WTC11 (cell line): ENCODE measurements at regions not wholly inside any gene's neighbourhood (a gene's known extent, or its start where the extent isn't known, plus 50 kb on each side); places are given as distances from the start of the nearest gene placed in this dataset.

Experiments
- ATAC-seq: fragments of 200-7000 bp; cut with Tn5 transposase; 2 replicates; pipeline ENCODE4 v1.10.0; 2021; ENCODE audit warnings: mild to moderate bottlenecking, moderate library complexity
- CTCF ChIA-PET: fragments of 300-600 bp; sonication (Branson Sonifier 250); formaldehyde crosslinking; loops from one replicate; lab custom pipeline; 2021; ENCODE audit warnings: antibody characterized with exemption; lab: Charles Lee
- POLR2A ChIA-PET: fragments of 350-600 bp; sonication (Branson Sonifier 250); formaldehyde crosslinking; loops from one replicate; lab custom pipeline; 2021; ENCODE audit warnings: antibody characterized with exemption; lab: Charles Lee
- DNase-seq: peaks from one replicate; pipeline ENCODE4 v3.0.0; 2021; ENCODE audit warnings: low spot score
- H3K27ac Mint-ChIP-seq: 2 replicates; pipeline ENCODE4 v1.8.0; 2021; ENCODE audit warnings: mixed read lengths
- H3K27me3 Mint-ChIP-seq: 2 replicates; pipeline ENCODE4 v1.8.0; 2021; ENCODE audit warnings: low read depth, mild to moderate bottlenecking, moderate library complexity, mixed read lengths
- H3K36me3 Mint-ChIP-seq: 2 replicates; pipeline ENCODE4 v1.8.0; 2021; ENCODE audit warnings: mixed read lengths
- H3K4me1 Mint-ChIP-seq: 2 replicates; pipeline ENCODE4 v1.8.0; 2022; ENCODE audit warnings: mixed read lengths
- H3K4me3 Mint-ChIP-seq: 2 replicates; pipeline ENCODE4 v1.8.0; 2021; ENCODE audit warnings: mild to moderate bottlenecking, moderate library complexity, mixed read lengths
- H3K9me3 Mint-ChIP-seq: 2 replicates; pipeline ENCODE4 v1.8.0; 2021; ENCODE audit warnings: mixed read lengths
- ATF1 ChIP-seq: sonication (generic); formaldehyde crosslinking; IDR thresholded peaks from 2 replicates; pipeline ENCODE4 v1.8.1; 2023; ENCODE audit warnings: mild to moderate bottlenecking, moderate library complexity, missing genetic modification reagents
- CBFB ChIP-seq: sonication (generic); formaldehyde crosslinking; IDR thresholded peaks from 2 replicates; pipeline ENCODE4 v1.8.1; 2022; ENCODE audit warnings: mild to moderate bottlenecking, low read depth, missing genetic modification reagents
- CREB1 ChIP-seq: sonication (generic); formaldehyde crosslinking; IDR thresholded peaks from 2 replicates; pipeline ENCODE4 v1.8.0; 2023; ENCODE audit warnings: mild to moderate bottlenecking, missing genetic modification reagents
- CREM ChIP-seq: sonication (generic); formaldehyde crosslinking; IDR thresholded peaks from 2 replicates; pipeline ENCODE4 v1.8.1; 2022; ENCODE audit warnings: mild to moderate bottlenecking, missing genetic modification reagents, moderate library complexity
- CTCF ChIP-seq: fragments of 200-600 bp; IDR thresholded peaks from 2 replicates; pipeline ENCODE4 v1.8.0; 2022; ENCODE audit warnings: antibody characterized with exemption
- E2F4 ChIP-seq: sonication (generic); formaldehyde crosslinking; IDR thresholded peaks from 2 replicates; pipeline ENCODE4 v1.8.1; 2022; ENCODE audit warnings: low read depth, mild to moderate bottlenecking, moderate library complexity, missing genetic modification reagents, borderline replicate concordance
- ELF4 ChIP-seq: sonication (generic); formaldehyde crosslinking; IDR thresholded peaks from 2 replicates; pipeline ENCODE4 v1.8.1; 2022; ENCODE audit warnings: low read depth, mild to moderate bottlenecking, moderate library complexity, missing genetic modification reagents
- ESRRA ChIP-seq: sonication (generic); formaldehyde crosslinking; IDR thresholded peaks from 2 replicates; pipeline ENCODE4 v1.8.1; 2022; ENCODE audit warnings: mild to moderate bottlenecking, missing genetic modification reagents, borderline replicate concordance
- HMGA2 ChIP-seq: fragments of 250-450 bp; sonication (Bioruptor Pico); IDR thresholded peaks from 2 replicates; pipeline ENCODE4 v1.4.0; 2021; ENCODE audit warnings: mild to moderate bottlenecking, moderate library complexity
- MAX ChIP-seq: sonication (generic); formaldehyde crosslinking; IDR thresholded peaks from 2 replicates; pipeline ENCODE4 v1.8.0; 2022; ENCODE audit warnings: mild to moderate bottlenecking, missing genetic modification reagents
- MXD4 ChIP-seq: fragments of 250-450 bp; sonication (Bioruptor Pico); IDR thresholded peaks from 2 replicates; pipeline ENCODE4 v1.8.0; 2021; ENCODE audit warnings: mild to moderate bottlenecking, moderate library complexity, borderline replicate concordance
- NR2C2 ChIP-seq: sonication (generic); formaldehyde crosslinking; IDR thresholded peaks from 2 replicates; pipeline ENCODE4 v1.8.0; 2022; ENCODE audit warnings: mild to moderate bottlenecking, missing genetic modification reagents
- OVOL2 ChIP-seq: fragments of 250-450 bp; sonication (Bioruptor Pico); IDR thresholded peaks from 2 replicates; pipeline ENCODE4 v1.9.0; 2021; ENCODE audit warnings: mild to moderate bottlenecking, borderline replicate concordance
- PRRX2 ChIP-seq: fragments of 250-450 bp; sonication (Bioruptor Pico); IDR thresholded peaks from 2 replicates; pipeline ENCODE4 v1.8.0; 2021; ENCODE audit warnings: mild to moderate bottlenecking
- RORB ChIP-seq: fragments of 250-450 bp; sonication (Bioruptor Pico); IDR thresholded peaks from 2 replicates; pipeline ENCODE4 v1.9.0; 2021; ENCODE audit warnings: mild to moderate bottlenecking
- SMAD4 ChIP-seq: sonication (generic); formaldehyde crosslinking; IDR thresholded peaks from 2 replicates; pipeline ENCODE4 v1.8.0; 2022; ENCODE audit warnings: mild to moderate bottlenecking, missing genetic modification reagents
- SOX15 ChIP-seq: fragments of 250-450 bp; sonication (Bioruptor Pico); IDR thresholded peaks from 2 replicates; pipeline ENCODE4 v1.9.0; 2021; ENCODE audit warnings: mild to moderate bottlenecking
- TEAD1 ChIP-seq: sonication (generic); formaldehyde crosslinking; IDR thresholded peaks from 2 replicates; pipeline ENCODE4 v1.8.0; 2022; ENCODE audit warnings: mild to moderate bottlenecking, missing genetic modification reagents
- ZSCAN18 ChIP-seq: fragments of 250-450 bp; sonication (Bioruptor Pico); IDR thresholded peaks from 2 replicates; pipeline ENCODE4 v2.1.2; 2022; ENCODE audit warnings: mild to moderate bottlenecking, moderate library complexity

- Mint-ChIP-seq H3K27ac (peak overlapping the region; percentile 94), H3K36me3 (peaks cover 16% of the 10 kb centered on the region), H3K9me3 (peaks cover 12% of the 10 kb centered on the region), H3K27me3 (no peaks in the 10 kb centered on the region), H3K4me1 (peaks cover 20% of the 10 kb centered on the region), H3K4me3 (no peak overlapping the region)
- peak; percentile 51 for DNase-seq
- ChIA-PET CTCF (no interaction called here), POLR2A (no interaction called here)
- ATAC-seq: peak; percentile 99
- TF ChIP-seq TEAD1 (peak; percentile 65; the same call in 1 of the 2 replicates), SOX15 (CRISPR knock-in tag) (no peak), CTCF (peak; percentile 32; the same call in 1 of the 2 replicates)
These were observed 654.9 kb upstream of the HTR2C start for GRCh38 chrX:113929004-113929403.

- H3K9me3 Mint-ChIP-seq: 0 out of 2 replicates have a peak, but pooled peaks cover 1% of the 10 kb centered on the region
- H3K36me3 Mint-ChIP-seq: 0 out of 2 replicates have a peak, but pooled peaks cover 5% of the 10 kb centered on the region
- ChIA-PET CTCF (no interaction called here), POLR2A (no interaction called here)
- no peak for TF ChIP-seq ZSCAN18 (CRISPR knock-in tag)
- no peak for TF ChIP-seq PRRX2 (CRISPR knock-in tag)
- no peak for TF ChIP-seq ATF1 (CRISPR knock-in tag)
- TF ChIP-seq SMAD4: no peak
- no peak for TF ChIP-seq RORB (CRISPR knock-in tag)
- no peak for TF ChIP-seq HMGA2
- TF ChIP-seq OVOL2 (CRISPR knock-in tag): no peak
- H3K4me1 Mint-ChIP-seq: peaks cover 5% of the 10 kb centered on the region
- DNase-seq (no peak), ATAC-seq (no peak)
- H3K27ac Mint-ChIP-seq: no peak overlapping the region
- H3K27me3 Mint-ChIP-seq: no peaks in the 10 kb centered on the region
- H3K4me3 Mint-ChIP-seq: no peak overlapping the region
These were observed 663.2 kb upstream of the HTR2C start for GRCh38 chrX:113920661-113921060.

- peaks cover 9% of the 10 kb centered on the region for H3K4me1 Mint-ChIP-seq
- TF ChIP-seq E2F4 (CRISPR knock-in tag) (no peak), CBFB (CRISPR knock-in tag) (no peak), MXD4 (CRISPR knock-in tag) (no peak), RORB (CRISPR knock-in tag) (no peak), NR2C2 (CRISPR knock-in tag) (no peak), MAX (CRISPR knock-in tag) (no peak), CREB1 (CRISPR knock-in tag) (no peak), ESRRA (no peak), CREM (CRISPR knock-in tag) (no peak), SOX15 (CRISPR knock-in tag) (no peak), ELF4 (CRISPR knock-in tag) (no peak), SMAD4 (no peak)
- TF ChIP-seq, all 79 proteins: peak for 0
- Mint-ChIP-seq H3K4me3 (no peak overlapping the region), H3K36me3 (0 out of 2 replicates have a peak, but pooled peaks cover 3% of the 10 kb centered on the region), H3K27me3 (no peaks in the 10 kb centered on the region), H3K9me3 (0 out of 2 replicates have a peak, but pooled peaks cover 5% of the 10 kb centered on the region), H3K27ac (no peak overlapping the region)
- no peak for DNase-seq
- no peak for ATAC-seq
- POLR2A ChIA-PET: no interaction called here
- CTCF ChIA-PET: no interaction called here
These were observed 664.5 kb upstream of the HTR2C start for GRCh38 chrX:113919387-113919786.
